ENCODE measurements at regions not wholly inside any gene's neighbourhood (a gene's known extent, or its start where the extent isn't known, plus 50 kb on each side); places are given as distances from the start of the nearest gene placed in this dataset.

GRCh38 chr18:55038162-55038561 lies 78.9 kb upstream of the CCDC68 start:
- DNase-seq, result no peak

- no peak for DNase-seq
Observed at GRCh38 chr18:55034742-55035141, 75.5 kb upstream of the CCDC68 start.

- no peak for DNase-seq
Observed at GRCh38 chr18:55031979-55032378, 72.7 kb upstream of the CCDC68 start.

GRCh38 chr18:55031576-55031975 lies 72.3 kb upstream of the CCDC68 start:
- DNase-seq, result no peak

GRCh38 chr18:55031164-55031563 lies 71.9 kb upstream of the CCDC68 start:
- no peak for DNase-seq

GRCh38 chr18:55024564-55024963 lies 65.3 kb upstream of the CCDC68 start:
- DNase-seq, result no peak

- no peak for DNase-seq
Observed at GRCh38 chr18:55018602-55019001, 59.3 kb upstream of the CCDC68 start.

- DNase-seq, result no peak
Observed at GRCh38 chr18:55014095-55014494, 54.8 kb upstream of the CCDC68 start.

GRCh38 chr18:55013685-55014084 lies 54.4 kb upstream of the CCDC68 start:
- DNase-seq, result no peak

- no peak for DNase-seq
Observed at GRCh38 chr18:55013086-55013485, 53.8 kb upstream of the CCDC68 start.

GRCh38 chr18:55012008-55012407 lies 52.7 kb upstream of the CCDC68 start:
- no peak for DNase-seq
